Spleen (tissue), 11 donors: ENCODE measurements at regions not wholly inside any gene's neighbourhood (a gene's known extent, or its start where the extent isn't known, plus 50 kb on each side); places are given as distances from the start of the nearest gene placed in this dataset.

ENCODE experiments used
- DNase-seq: peaks from one replicate; pipeline ENCODE4 v3.0.0-alpha.2; 2020
- H3K27ac ChIP-seq, 8 donors: fragments of 200-600 bp; sonication (generic) in 7 of 8; 1 replicate in 4 of 8; 2 replicates in 4 of 8; pipeline versions ENCODE4 v1.5.0 to v1.8.0; 2016 to 2021; ENCODE audit warnings: inconsistent platforms in 4 of 8, mild to moderate bottlenecking in 4 of 8, moderate library complexity in 1 of 8
- H3K27me3 ChIP-seq, 7 donors: fragments of 200-600 bp; sonication (generic) in 6 of 7; replicated peaks in 1 of 7; 1 replicate in 4 of 7; 2 replicates in 3 of 7; pipeline versions ENCODE4 v1.5.0 to v1.8.0; 2016 to 2021; ENCODE audit warnings: inconsistent platforms in 3 of 7, mild to moderate bottlenecking in 1 of 7
- H3K36me3 ChIP-seq, 6 donors: fragments of 200-600 bp; sonication (generic) in 5 of 6; 1 replicate in 4 of 6; 2 replicates in 2 of 6; pipeline versions ENCODE4 v1.5.0 to v1.8.0; 2016 to 2021; ENCODE audit warnings: inconsistent platforms in 2 of 6
- H3K4me1 ChIP-seq, 6 donors: fragments of 200-600 bp; sonication (generic) in 5 of 6; 1 replicate in 3 of 6; 2 replicates in 3 of 6; pipeline versions ENCODE4 v1.5.0 to v1.8.0; 2016 to 2021; ENCODE audit warnings: inconsistent platforms in 3 of 6
- H3K4me3 ChIP-seq, 8 donors: fragments of 200-600 bp; sonication (generic) in 7 of 8; 1 replicate in 4 of 8; 2 replicates in 4 of 8; pipeline versions ENCODE4 v1.5.0 to v1.8.0; 2016 to 2021; ENCODE audit warnings: inconsistent platforms in 4 of 8, mild to moderate bottlenecking in 4 of 8, moderate library complexity in 2 of 8
- H3K9me3 ChIP-seq, 8 donors: fragments of 200-600 bp; sonication (generic) in 7 of 8; 1 replicate in 4 of 8; 2 replicates in 4 of 8; pipeline versions ENCODE4 v1.5.0 to v1.8.0; 2016 to 2021; ENCODE audit warnings: inconsistent platforms in 4 of 8
- CTCF ChIP-seq, 11 experiments: fragments of 200-600 bp in 7 of 11; fragments of 450-650 bp in 4 of 11; sonication (generic) in 4 of 11; IDR thresholded peaks in 8 of 11; conservative IDR thresholded peaks in 3 of 11; 1 replicate in 7 of 11; 2 replicates in 4 of 11; pipeline versions ENCODE4 v1.4.0 to v1.8.0; 2016 to 2021; ENCODE audit warnings: antibody characterized with exemption in 11 of 11, inconsistent platforms in 4 of 11, mild to moderate bottlenecking in 1 of 11
- POLR2A ChIP-seq, 3 donors: fragments of 450-650 bp; IDR thresholded peaks; one replicate each; pipeline ENCODE4 v1.5.1; 2017; ENCODE audit warnings: antibody characterized with exemption in 3 of 3, mild to moderate bottlenecking in 1 of 3
- POLR2AphosphoS5 ChIP-seq, 3 donors: sonication (generic); formaldehyde crosslinking; IDR thresholded peaks; one replicate each; pipeline ENCODE4 v1.5.1; 2017; ENCODE audit warnings: antibody characterized with exemption in 3 of 3
- WGBS, 5 donors: extraction: QIAGEN DNeasy Blood & Tissue Kit in 3 of 5; methylation state at CpG; one replicate each; pipeline versions ENCODE4 v1.1.5 to v1.1.7; 2013 to 2018; 5-methylcytosine and 5-hydroxymethylcytosine counted together
- intact Hi-C: fragments of 100-400 bp; cut with DNase I; formaldehyde crosslinking; loops from one replicate; pipeline ENCODE4 v1.15.0; 2023; ENCODE audit warnings: low total_unique reads
- donor health status: healthy with polysubstance abuse.
- donor health status: DM: no; HTN: no; CAD: no; lungs with moderate emphysema.
- donor health status: DM: no; HTN: no; CAD: no.
- donor health status: Bipolar disorder and iron deficiency.
- donor health status: healthy.
- donor health status: DM: no; HTN: no; CAD: no.
- donor health status: DM: yes; HTN: yes; CAD: no.

- no peaks in the 10 kb centered on the region for H3K27me3 ChIP-seq
- H3K9me3 ChIP-seq, result peaks cover 0 to 26% (median 21%) of the 10 kb centered on the region in 8 donors
- intact Hi-C loops, result no loop called here
- DNase-seq, result no peak
- TF ChIP-seq POLR2A (IDR thresholded peaks at IDR 0.05) (no peak), POLR2AphosphoS5 (IDR thresholded peaks at IDR 0.05) (no peak), CTCF (IDR thresholded peaks at IDR 0.05 in 8 of 11, conservative IDR thresholded peaks at IDR 0.05 in 3 of 11) (no peak)
- H3K36me3 ChIP-seq, result no peaks in the 10 kb centered on the region
- no peak overlapping the region for H3K27ac ChIP-seq
- no peaks in the 10 kb centered on the region for H3K4me1 ChIP-seq
- no peak overlapping the region for H3K4me3 ChIP-seq
Observed at GRCh38 chr10:23630376-23630775, 191.5 kb downstream of the OTUD1 start.

- 75 to 86% (median 79%) methylated on average over 3 of the region's 3 CpGs for WGBS, 5 donors
- TF ChIP-seq CTCF (IDR thresholded peaks at IDR 0.05 in 8 of 11, conservative IDR thresholded peaks at IDR 0.05 in 3 of 11), result no peak
- no peak for TF ChIP-seq POLR2AphosphoS5 (IDR thresholded peaks at IDR 0.05)
- no peak for TF ChIP-seq POLR2A (IDR thresholded peaks at IDR 0.05)
- peaks cover 0 to 26% (median 21%) of the 10 kb centered on the region in 8 donors for H3K9me3 ChIP-seq
Observed at GRCh38 chr10:23630885-23631284, 192.0 kb downstream of the OTUD1 start.

GRCh38 chr10:23643111-23643780 lies 204.4 kb downstream of the OTUD1 start:
- WGBS, 5 donors, result 52 to 61% (median 61%) methylated on average over 4 of the region's 4 CpGs
- TF ChIP-seq POLR2AphosphoS5 (IDR thresholded peaks at IDR 0.05) (peak in 1 of 3 donors; percentile 40), POLR2A (IDR thresholded peaks at IDR 0.05) (no peak)
- no peak for DNase-seq
- Histone ChIP-seq H3K36me3 (no peaks in the 10 kb centered on the region), H3K9me3 (peaks cover 0 to 3% (median 0%) of the 10 kb centered on the region in 8 donors), H3K4me1 (no peaks in the 10 kb centered on the region), H3K27me3 (no peaks in the 10 kb centered on the region), H3K27ac (no peak overlapping the region), H3K4me3 (no peak overlapping the region)
- intact Hi-C loops, result no loop called here

More at GRCh38 chr10:23630885-23631284, 192.0 kb downstream of the OTUD1 start:
- no peak overlapping the region for H3K4me3 ChIP-seq
- H3K4me1 ChIP-seq, result no peaks in the 10 kb centered on the region
- no peaks in the 10 kb centered on the region for H3K36me3 ChIP-seq
- no peak overlapping the region for H3K27ac ChIP-seq
- DNase-seq, result no peak
- intact Hi-C loops, result no loop called here
- H3K27me3 ChIP-seq, result no peaks in the 10 kb centered on the region

- Histone ChIP-seq H3K27ac (no peak overlapping the region), H3K9me3 (no peaks in the 10 kb centered on the region), H3K36me3 (no peaks in the 10 kb centered on the region), H3K4me1 (no peaks in the 10 kb centered on the region), H3K27me3 (no peaks in the 10 kb centered on the region), H3K4me3 (no peak overlapping the region)
- DNase-seq, result no peak
- intact Hi-C loops, result no loop called here
- 74 to 84% (median 81%) methylated on average over 2 of the region's 2 CpGs for WGBS, 5 donors
- TF ChIP-seq POLR2AphosphoS5 (IDR thresholded peaks at IDR 0.05), result no peak
- TF ChIP-seq POLR2A (IDR thresholded peaks at IDR 0.05), result no peak
- TF ChIP-seq CTCF (IDR thresholded peaks at IDR 0.05 in 8 of 11, conservative IDR thresholded peaks at IDR 0.05 in 3 of 11), result no peak
Observed at GRCh38 chr10:23648618-23649017, 209.7 kb downstream of the OTUD1 start.
